ENCODE measurements at regions not wholly inside any gene's neighbourhood (a gene's known extent, or its start where the extent isn't known, plus 50 kb on each side); places are given as distances from the start of the nearest gene placed in this dataset.

- TF ChIP-seq CTCF (IDR thresholded peaks at IDR 0.05) (no peak), ZFX (IDR thresholded peaks at IDR 0.05; ENCODE audit: borderline replicate concordance) (no peak)
Observed at GRCh38 chr4:124121461-124121971, 591.0 kb downstream of the ANKRD50 start.

Data from 22Rv1 (cell line).